K562 (cell line): ENCODE measurements at regions not wholly inside any gene's neighbourhood (a gene's known extent, or its start where the extent isn't known, plus 50 kb on each side); places are given as distances from the start of the nearest gene placed in this dataset.

Experiments used
- ATAC-seq: fragments of 200-7000 bp; cut with Tn5 transposase; 3 replicates; pipeline ENCODE4 v1.9.1; 2020; ENCODE audit warnings: moderate library complexity
- BruUV-seq: library from RNA; stranded (reverse); fragments of 400-500 nt; replicated peaks from 2 replicates; lab custom pipeline; 2021; lab: Mats Ljungman, UMichigan
- CTCF ChIA-PET: fragments of 300-600 bp; formaldehyde crosslinking; extraction: SDS; loops from one replicate; lab custom pipeline; 2021; ENCODE audit warnings: low intra/inter-chr PET ratio; lab: Yijun Ruan, JAX
- POLR2A ChIA-PET: fragments of 300-600, 350-650 bp; sonication (Branson Sonifier 250); formaldehyde crosslinking; extraction: SDS; loops from one replicate; lab custom pipeline; 2021; ENCODE audit warnings: antibody characterized with exemption, inconsistent platforms; lab: Yijun Ruan, JAX
- DNase-seq, 4 experiments: peaks; one replicate each; pipeline versions ENCODE4 v3.0.0 to v3.0.0-alpha.2; 2011 to 2018; ENCODE audit warnings: low spot score in 3 of 4, mixed read lengths in 3 of 4; ENCODE audit errors: extremely low read depth in 1 of 4
- FAIRE-seq: peaks from 2 replicates; lab custom pipeline; 2011; peaks lifted over from hg19 to GRCh38; lab: Jason Lieb, UNC
- H2AFZ ChIP-seq: 2 replicates; pipeline ENCODE4 v1.6.0; 2011; ENCODE audit warnings: low read depth, low read length, control low read depth, inconsistent platforms
- H3K27ac ChIP-seq: fragments of 200-600 bp; 3 replicates; pipeline ENCODE4 v1.8.0; 2011; ENCODE audit warnings: low read depth, mild to moderate bottlenecking, control low read depth, inconsistent platforms, low read length, moderate library complexity, mixed read lengths; ENCODE audit errors: extremely low read depth
- H3K27me3 ChIP-seq, 2 experiments: fragments of 300-600 bp in 1 of 2; 2 replicates in 1 of 2; 3 replicates in 1 of 2; pipeline versions ENCODE4 v1.6.0 to v1.8.0; 2011; ENCODE audit warnings: inconsistent platforms in 2 of 2, low read length in 2 of 2, mild to moderate bottlenecking in 1 of 2, mixed read lengths in 1 of 2, moderate library complexity in 1 of 2; ENCODE audit not compliant: control insufficient read depth in 2 of 2, insufficient read depth in 2 of 2
- H3K36me3 ChIP-seq: fragments of 300-600 bp; 3 replicates; pipeline ENCODE4 v1.8.0; 2011; ENCODE audit warnings: mild to moderate bottlenecking, low read length, inconsistent platforms; ENCODE audit not compliant: control insufficient read depth, insufficient read depth
- H3K4me1 ChIP-seq, 2 experiments: fragments of 200-600 bp in 1 of 2; replicated peaks in 1 of 2; 2 replicates in 1 of 2; 3 replicates in 1 of 2; pipeline versions ENCODE4 v1.5.1 to v1.8.0; 2011; ENCODE audit warnings: inconsistent platforms in 2 of 2, low read length in 2 of 2, mild to moderate bottlenecking in 1 of 2, mixed read lengths in 1 of 2, moderate library complexity in 1 of 2; ENCODE audit not compliant: control insufficient read depth in 2 of 2, insufficient read depth in 2 of 2
- H3K4me2 ChIP-seq: 2 replicates; pipeline ENCODE4 v1.6.1; 2011; ENCODE audit warnings: low read length, control low read depth, inconsistent platforms, mixed read lengths; ENCODE audit not compliant: insufficient read depth
- H3K4me3 ChIP-seq: fragments of 200-600 bp; sonication (generic), shearing (Covaris generic); 2 replicates; pipeline ENCODE4 v1.5.1; 2016; ENCODE audit warnings: control low read depth, inconsistent platforms
- H3K79me2 ChIP-seq: fragments of 200-600 bp; 3 replicates; pipeline ENCODE4 v1.8.0; 2011; ENCODE audit warnings: low read length, inconsistent platforms; ENCODE audit not compliant: control insufficient read depth, insufficient read depth
- H3K9ac ChIP-seq, 2 experiments: 2 replicates each; pipeline versions ENCODE4 v1.6.0 to v1.6.1; 2011; ENCODE audit warnings: low read depth in 2 of 2, low read length in 2 of 2, control low read depth in 1 of 2, inconsistent platforms in 1 of 2, mild to moderate bottlenecking in 1 of 2, mixed read lengths in 1 of 2; ENCODE audit not compliant: insufficient read depth in 1 of 2
- H3K9me1 ChIP-seq: one replicate; pipeline ENCODE4 v1.6.0; 2011; ENCODE audit warnings: inconsistent platforms, mild to moderate bottlenecking, low read length, moderate library complexity; ENCODE audit not compliant: control insufficient read depth, insufficient read depth
- H3K9me3 ChIP-seq: replicated peaks from 2 replicates; pipeline ENCODE4 v1.5.1; 2011; ENCODE audit warnings: low read depth, low read length, inconsistent platforms; ENCODE audit not compliant: control insufficient read depth, insufficient read depth
- H4K20me1 ChIP-seq: replicated peaks from 2 replicates; pipeline ENCODE4 v1.6.1; 2011; ENCODE audit warnings: low read length, inconsistent platforms, mixed read lengths; ENCODE audit not compliant: control insufficient read depth, insufficient read depth
- ARID3B ChIP-seq: fragments of 250-450 bp; sonication (Bioruptor Pico); IDR thresholded peaks from 2 replicates; pipeline ENCODE4 v1.4.0; 2020; ENCODE audit warnings: borderline replicate concordance
- BMI1 ChIP-seq: fragments of 150-350 bp; IDR thresholded peaks from 2 replicates; pipeline ENCODE4 v1.6.1; 2014; ENCODE audit warnings: low read length
- CCNT2 ChIP-seq: IDR thresholded peaks from 2 replicates; pipeline ENCODE4 v1.6.1; 2011; ENCODE audit warnings: borderline replicate concordance, low read depth, mild to moderate bottlenecking, moderate library complexity, mixed read lengths, low read length; ENCODE audit not compliant: insufficient read length; ENCODE audit errors: extremely low read depth
- FIP1L1 ChIP-seq: fragments of 200-400 bp; formaldehyde crosslinking; IDR thresholded peaks from 2 replicates; pipeline ENCODE4 v1.6.1; 2018; ENCODE audit warnings: mild to moderate bottlenecking, low read depth, low read length; ENCODE audit not compliant: poor library complexity, severe bottlenecking
- GTF2A2 ChIP-seq: IDR thresholded peaks from 2 replicates; pipeline ENCODE4 v1.6.1; 2016; ENCODE audit warnings: mild to moderate bottlenecking, missing genetic modification characterization, missing compliant biosample characterization
- KAT7 ChIP-seq: sonication (generic); formaldehyde crosslinking; IDR thresholded peaks from 2 replicates; pipeline ENCODE4 v1.8.0; 2022; ENCODE audit warnings: missing genetic modification reagents, mild to moderate bottlenecking, borderline replicate concordance
- SMAD2 ChIP-seq: fragments of 150-350 bp; IDR thresholded peaks from 2 replicates; pipeline ENCODE4 v1.6.1; 2014; ENCODE audit warnings: low read depth, mild to moderate bottlenecking, low read length
- USF1 ChIP-seq: sonication (generic); formaldehyde crosslinking; IDR thresholded peaks from 2 replicates; pipeline ENCODE4 v1.9.0; 2022; ENCODE audit warnings: mild to moderate bottlenecking, missing genetic modification reagents
- ZNF274 ChIP-seq: IDR thresholded peaks from 2 replicates; pipeline ENCODE4 v1.6.1; 2011; ENCODE audit warnings: low read depth, mild to moderate bottlenecking, low read length, moderate library complexity, borderline replicate concordance
- WGBS: fragments of 100-300 bp; shearing (Covaris generic); methylation state at CpG from one replicate; pipeline ENCODE4 v1.1.6; 2016; ENCODE audit warnings: low coverage, mixed read lengths; ENCODE audit not compliant: insufficient coverage; ENCODE audit errors: missing lambda C conversion rate; 5-methylcytosine and 5-hydroxymethylcytosine counted together
- in situ Hi-C: fragments of 300-500 bp; cut with MboI; formaldehyde crosslinking; loops from 4 replicates; pipeline ENCODE4 v1.15.0; 2018; ENCODE audit warnings: inconsistent platforms, mixed read lengths
- intact Hi-C: fragments of 100-400 bp; cut with micrococcal nuclease; formaldehyde crosslinking; loops from 2 replicates; pipeline ENCODE4 v1.14.2; 2022

GRCh38 chr2:217028128-217028527 is 168.3 kb upstream of the TNP1 start:
- no peak for DNase-seq
- Histone ChIP-seq H3K4me2 (no peak overlapping the region), H3K4me1 (no peaks in the 10 kb centered on the region), H3K36me3 (no peaks in the 10 kb centered on the region), H4K20me1 (no peaks in the 10 kb centered on the region), H3K4me3 (no peak overlapping the region), H3K9ac (no peak overlapping the region), H3K27me3 (peaks cover 4 to 20% of the 10 kb centered on the region in 2 experiments; a peak in 3 of 5 replicates), H3K79me2 (no peaks in the 10 kb centered on the region), H3K9me1 (no peaks in the 10 kb centered on the region), H2AFZ (no peak overlapping the region), H3K9me3 (no peaks in the 10 kb centered on the region), H3K27ac (no peak overlapping the region)
- TF ChIP-seq KAT7 (CRISPR knock-in tag): no peak
- TF ChIP-seq SMAD2: no peak
- TF ChIP-seq CCNT2: no peak
- TF ChIP-seq ZNF274: no peak
- no peak for TF ChIP-seq ARID3B (CRISPR knock-in tag)
- no peak for TF ChIP-seq BMI1
- TF ChIP-seq GTF2A2 (tag): no peak
- TF ChIP-seq USF1: no peak
- no peak for TF ChIP-seq FIP1L1
- POLR2A ChIA-PET: interaction anchor here (0.7 kb wide), 1 partner anchor 26 kb away, joined by 3 read pairs; no protein-coding TSS in a partner anchor
- no TSS peak for BruUV-seq
- CTCF ChIA-PET: no interaction called here
- 9% methylated on average over 1 of the region's 1 CpG for WGBS
- in situ Hi-C loops (no loop called here), intact Hi-C loops (no loop called here)
- FAIRE-seq: no peak
- ATAC-seq: no peak
